ENCODE measurements at regions not wholly inside any gene's neighbourhood (a gene's known extent, or its start where the extent isn't known, plus 50 kb on each side); places are given as distances from the start of the nearest gene placed in this dataset.
"Not testable (repeated sequence)": the region's sequence is repeated elsewhere in the genome, so short reads cannot be mapped to it uniquely, and the experiment has no call there.

GRCh38 chr6:112591329-112591728, 244.2 kb downstream of the RFPL4B start:
- no peak for DNase-seq

GRCh38 chr6:112592159-112592558, 245.0 kb downstream of the RFPL4B start:
- no peak for DNase-seq

- DNase-seq, result no peak
Observed at GRCh38 chr6:112594886-112595594, 247.9 kb downstream of the RFPL4B start.

DNA sequence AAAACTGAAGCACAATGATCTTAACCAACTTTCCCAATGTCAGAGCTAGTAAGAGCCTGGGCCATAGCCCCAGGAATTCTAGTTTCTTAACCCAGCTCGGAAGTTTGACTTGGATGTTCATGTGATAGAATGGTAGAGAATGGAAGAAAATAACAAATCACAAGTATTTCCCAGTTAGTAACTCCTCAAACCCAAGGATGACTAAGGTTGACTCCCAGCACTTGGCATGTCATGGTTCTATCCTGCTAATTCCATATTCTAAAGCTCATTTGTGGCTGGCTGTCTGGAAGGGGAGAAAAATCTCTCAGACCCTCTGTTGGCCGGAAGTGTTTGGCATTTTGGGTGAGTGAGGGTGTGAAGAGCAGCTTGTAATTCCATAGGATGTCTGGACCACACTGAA, 248.7 kb downstream of the RFPL4B start:
- DNase-seq, result no peak

DNA sequence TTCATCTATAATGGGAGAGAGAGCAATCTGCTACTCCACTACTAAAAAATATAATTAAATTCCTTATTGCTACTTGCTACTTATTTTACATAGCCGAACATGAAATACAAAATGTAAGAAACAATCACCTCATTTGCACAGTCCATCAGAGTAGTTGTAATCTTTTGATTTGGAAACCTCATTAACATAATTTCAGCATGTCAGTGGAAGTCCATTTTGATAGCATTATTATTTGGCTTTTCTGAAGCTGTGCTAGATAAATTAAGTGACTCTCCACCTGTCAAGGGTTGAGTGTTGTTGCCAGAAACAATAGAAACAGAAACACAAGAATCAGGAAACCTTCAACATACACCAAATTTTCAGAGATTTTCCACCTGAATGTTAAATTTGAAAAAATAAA, 250.0 kb downstream of the RFPL4B start:
- no peak for DNase-seq

GRCh38 chr6:112600168-112600567, 253.0 kb downstream of the RFPL4B start:
- DNase-seq, result no peak

DNA sequence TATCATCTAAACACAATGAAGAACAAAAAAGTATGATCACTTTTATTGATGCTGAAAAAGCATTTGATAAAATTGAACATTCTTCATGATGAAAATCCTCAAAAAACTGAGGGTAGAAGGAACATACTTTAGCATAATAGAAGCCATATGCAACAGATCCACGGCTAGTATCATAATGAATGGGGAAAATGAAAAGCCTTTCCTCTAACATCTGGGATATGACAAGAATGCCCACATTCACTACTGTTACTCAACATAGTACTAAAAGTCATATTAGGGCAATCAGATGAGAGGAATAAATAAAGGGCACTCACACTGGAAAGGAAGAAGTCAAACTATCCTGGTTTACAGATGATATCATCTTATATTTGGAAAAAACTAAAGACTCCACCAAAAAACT, 256.6 kb downstream of the RFPL4B start:
- no peak for DNase-seq

DNA sequence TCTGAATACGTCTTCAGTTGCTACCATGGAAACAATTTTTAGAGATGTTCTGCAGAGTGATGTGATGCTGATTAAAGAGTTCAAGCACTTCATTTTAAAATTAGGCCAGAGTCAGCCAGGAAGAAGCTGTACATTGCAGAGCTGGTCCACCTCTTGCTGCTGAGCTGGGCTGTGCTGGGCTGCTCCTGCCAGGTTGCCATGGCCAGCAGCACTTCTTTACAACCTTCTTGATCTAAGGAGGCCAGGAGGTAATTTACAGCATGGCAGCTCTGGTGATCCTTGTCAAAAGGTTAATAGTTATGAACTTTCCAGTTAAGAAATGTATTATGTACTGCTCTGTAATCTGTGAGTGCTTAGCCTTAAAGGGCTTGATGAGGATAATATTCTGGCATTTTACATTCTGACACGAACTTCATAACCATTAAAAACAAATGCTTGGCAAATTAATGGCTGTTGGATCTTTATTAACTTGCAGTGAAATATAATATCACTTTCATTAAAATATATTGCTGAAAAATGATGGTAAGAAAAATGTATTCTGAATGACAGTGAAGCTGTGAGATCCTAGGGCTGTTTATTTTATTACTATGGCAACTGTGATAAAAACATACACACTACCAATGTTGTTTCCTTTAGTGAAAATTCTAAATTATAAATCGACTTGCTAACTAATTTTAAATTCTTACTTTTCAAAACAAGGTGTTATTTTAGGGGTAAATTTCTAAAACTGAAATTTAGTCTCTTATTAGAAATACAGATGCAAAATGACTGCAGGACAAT, 259.7 kb downstream of the RFPL4B start:
- no peak for DNase-seq

DNA sequence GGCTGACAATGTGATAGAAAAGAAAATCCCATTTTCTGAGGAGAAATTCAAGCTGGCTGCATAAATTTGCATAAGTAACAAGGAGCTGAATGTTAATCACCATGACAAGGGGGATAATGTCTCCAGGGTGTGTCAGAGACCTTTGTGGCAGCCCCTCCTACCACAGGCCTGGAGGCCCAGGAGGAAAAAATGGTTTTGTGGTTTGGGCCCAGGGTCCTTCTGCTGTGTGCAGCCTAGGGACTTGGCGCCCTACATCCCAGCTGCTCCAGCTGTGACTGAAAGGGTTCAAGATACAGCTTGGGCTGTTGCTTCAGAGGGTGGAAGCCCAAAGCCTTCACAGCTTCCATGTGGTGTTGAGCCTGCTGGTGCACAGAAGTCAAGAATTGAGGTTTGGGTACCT, 261.8 kb downstream of the RFPL4B start:
- not testable (repeated sequence) for DNase-seq

- no peak for DNase-seq
Observed at GRCh38 chr6:112613410-112613809, 266.3 kb downstream of the RFPL4B start.

DNA sequence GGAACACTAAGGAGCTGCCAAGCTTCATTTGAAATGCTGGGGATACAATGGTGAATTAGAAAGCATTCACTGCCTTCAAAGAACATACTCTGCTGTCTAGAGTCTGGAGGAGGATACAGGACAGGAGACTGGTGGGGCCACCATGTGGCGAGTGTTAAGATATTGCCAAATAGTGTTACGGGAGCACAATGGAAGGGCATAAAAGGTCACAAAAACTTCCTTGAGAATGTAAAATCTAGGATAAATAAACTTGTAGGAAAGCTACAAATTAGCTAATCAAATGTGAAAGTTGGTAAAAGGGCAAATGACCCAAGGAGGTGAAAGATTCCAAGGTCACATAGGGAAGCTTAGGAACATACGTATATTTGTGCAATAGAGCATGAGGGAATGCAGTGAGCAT, 271.7 kb downstream of the RFPL4B start:
- DNase-seq, result no peak

GRCh38 chr6:112620812-112621569, 273.9 kb downstream of the RFPL4B start:
- DNase-seq, result no peak

DNA sequence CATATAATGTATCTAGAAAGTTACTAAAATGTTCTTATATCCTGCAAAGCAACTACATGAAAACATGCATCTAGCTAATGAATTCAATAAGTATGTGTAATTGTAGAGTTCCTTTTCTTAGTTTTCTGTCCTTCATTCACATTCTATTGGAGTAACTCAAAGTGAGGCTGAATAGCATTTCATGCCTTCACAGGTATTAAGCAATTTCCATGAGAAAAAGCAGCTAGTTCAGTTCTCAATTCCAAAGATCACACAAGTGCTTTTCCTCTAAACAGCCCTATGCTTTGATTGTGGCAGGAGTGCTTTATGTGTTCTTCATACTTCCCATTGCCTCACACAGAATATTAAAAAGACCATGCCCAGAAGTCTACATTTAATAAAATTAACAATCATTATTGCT, 274.9 kb downstream of the RFPL4B start:
- no peak for DNase-seq

DNA sequence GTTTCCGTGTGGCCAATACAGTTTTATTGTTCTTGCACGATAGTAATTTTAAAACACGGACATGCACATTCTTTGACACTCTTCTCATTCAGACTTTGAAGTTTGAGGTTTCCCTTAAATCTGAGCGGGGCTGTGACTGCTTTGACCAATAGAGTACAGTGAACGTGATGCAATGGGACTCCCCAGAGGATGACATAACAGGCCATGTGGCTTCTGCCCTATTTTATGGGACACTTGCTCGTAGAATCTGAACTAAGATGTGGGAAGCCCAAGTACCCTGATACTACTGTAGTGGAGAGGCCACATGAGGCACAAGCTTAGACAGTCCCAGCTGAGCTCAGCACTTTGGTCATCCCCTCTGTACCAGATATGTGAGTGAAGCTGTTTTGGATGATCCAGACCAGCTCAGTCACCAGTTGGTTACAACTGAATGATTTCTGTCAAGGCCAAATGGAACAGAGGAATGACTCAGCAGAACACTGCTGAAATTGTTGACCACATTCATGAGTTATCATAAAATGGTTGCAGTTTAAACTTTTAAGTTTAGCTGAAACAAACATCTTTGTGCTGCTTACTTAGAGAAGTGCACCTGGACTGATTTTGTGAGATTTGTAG, 279.4 kb downstream of the RFPL4B start:
- DNase-seq, result no peak

DNA sequence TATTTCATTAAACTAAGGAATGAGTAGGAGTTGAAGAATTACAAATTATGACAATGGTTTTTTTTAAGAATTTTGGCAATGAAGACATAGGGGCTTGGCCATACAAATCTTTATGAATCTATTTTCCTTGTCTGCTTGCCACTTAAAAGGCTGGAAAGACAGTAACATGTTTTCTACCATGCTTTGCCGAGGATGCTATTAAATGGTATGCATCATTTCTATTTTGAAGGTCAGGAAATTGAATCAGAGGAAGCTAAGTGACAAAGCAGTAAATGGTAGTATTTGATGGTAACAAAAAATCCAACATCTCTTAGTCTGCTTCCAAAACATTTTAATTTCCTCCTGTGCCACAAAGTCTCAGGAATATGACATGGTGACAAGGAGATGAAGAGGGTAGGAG, 287.2 kb downstream of the RFPL4B start:
- no peak for DNase-seq

DNA sequence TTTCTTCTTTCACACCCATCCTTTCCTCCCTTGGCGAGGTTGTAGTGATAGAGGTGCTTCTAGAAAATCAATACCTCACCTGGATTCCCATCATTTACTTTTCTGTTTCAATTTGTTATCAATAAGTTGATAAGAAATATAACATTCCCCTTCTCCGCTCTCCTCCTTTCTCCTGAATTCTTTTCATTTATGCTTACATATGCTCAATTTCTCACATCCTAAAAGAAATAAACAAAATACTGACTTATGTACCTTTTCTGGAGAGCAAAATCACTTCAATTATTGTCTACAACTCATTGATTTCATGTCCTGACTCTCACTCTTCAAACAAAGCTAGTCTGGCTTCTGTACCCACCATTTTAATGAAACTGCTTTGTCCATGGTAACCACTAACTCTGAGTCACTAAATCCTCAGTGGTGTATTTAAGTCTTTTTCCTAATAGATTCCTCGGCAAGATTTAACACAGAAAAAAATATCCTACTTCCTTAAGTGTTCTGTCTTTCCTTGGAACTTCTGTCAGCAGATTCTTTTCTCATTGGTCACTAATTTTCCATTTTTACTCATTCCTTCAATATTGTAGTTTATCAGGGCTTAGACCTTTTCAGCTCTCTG, 289.6 kb downstream of the RFPL4B start:
- no peak for DNase-seq

GRCh38 chr6:112639391-112639831, 292.3 kb downstream of the RFPL4B start:
- DNase-seq, result no peak

DNA sequence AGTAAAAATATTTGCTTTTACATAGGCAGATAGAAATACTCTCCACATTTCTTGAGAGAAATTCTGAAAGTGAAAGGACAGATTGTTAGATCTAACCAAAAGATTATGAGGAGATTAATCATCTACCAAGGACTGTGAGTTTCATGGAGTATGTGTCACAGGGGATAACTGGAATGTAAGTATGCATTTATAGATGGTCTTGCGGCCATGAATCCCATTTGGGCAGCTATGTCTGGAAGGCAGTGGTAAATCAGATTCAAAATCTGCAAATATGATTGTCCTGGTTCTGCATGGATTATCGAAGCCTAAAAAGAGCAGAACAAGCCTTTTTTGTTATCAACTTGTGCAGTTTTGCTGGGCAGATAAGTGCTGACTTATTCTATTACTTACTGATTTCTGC, 293.8 kb downstream of the RFPL4B start:
- no peak for DNase-seq

DNA sequence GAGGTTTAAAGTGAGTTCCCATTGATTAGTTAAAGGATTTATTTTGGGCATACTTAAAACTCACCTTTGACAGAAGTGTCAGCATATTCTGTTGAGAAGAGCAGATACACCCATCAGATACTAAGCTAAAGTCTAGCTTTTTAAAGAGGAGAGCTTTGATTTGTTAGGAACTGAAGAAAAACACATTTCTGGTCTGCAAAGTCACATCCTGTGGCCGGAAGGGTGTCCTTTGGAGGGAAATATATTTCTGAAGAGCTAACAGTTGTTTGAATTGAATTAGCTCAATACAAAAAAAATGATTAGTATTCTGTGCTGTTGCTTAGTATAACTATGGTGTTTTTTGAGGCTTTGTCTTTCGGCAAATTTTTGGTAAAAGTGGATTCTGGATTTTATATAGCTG, 302.7 kb downstream of the RFPL4B start:
- no peak for DNase-seq

DNA sequence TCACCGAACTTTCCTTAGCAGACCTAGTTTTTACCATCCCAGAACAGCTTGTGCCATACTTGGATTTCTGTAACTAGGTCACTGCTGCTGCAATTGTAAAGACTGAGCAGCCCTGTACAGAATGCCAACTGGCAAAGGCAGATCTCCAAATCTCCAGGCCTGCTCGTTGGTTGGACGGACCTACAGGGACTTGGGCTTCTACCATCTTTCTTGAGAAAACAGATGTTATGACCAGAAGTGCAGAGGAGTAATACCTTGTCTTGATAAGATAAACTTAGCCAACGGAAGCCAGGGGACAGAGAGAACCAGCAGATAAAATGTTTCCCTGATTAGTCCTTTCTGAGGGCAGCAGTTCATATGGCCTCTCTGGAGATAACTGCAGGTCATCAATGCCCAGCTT, 304.1 kb downstream of the RFPL4B start:
- DNase-seq, result no peak

DNA sequence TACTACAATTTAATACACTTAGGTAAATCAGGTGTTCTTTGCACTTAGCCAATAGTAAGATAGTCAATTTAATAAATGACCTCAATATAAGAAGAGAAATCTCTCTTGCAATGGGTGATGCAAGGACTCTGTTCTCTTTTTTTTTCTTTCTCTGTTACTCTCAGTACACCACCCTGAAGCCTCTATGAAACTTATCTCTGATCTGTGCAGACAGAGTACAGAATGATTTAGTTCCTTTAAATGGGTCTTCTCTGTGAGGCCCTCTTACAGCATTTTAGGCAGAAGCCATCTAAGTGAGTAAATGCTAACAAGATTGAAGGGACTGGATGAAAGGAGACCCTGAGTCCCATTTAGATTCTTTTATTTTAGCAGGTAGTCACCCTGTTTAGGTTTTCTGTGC, 312.8 kb downstream of the RFPL4B start:
- no peak for DNase-seq

GRCh38 chr6:112660626-112661025, 313.5 kb downstream of the RFPL4B start:
- no peak for DNase-seq

- no peak for DNase-seq
Observed at GRCh38 chr6:112663698-112664097, 316.6 kb downstream of the RFPL4B start.

Measured in activated naive CD4-positive, alpha-beta T cell treated with Interleukin-2 at 50 U/mL for 16 hours (primary cell).